Upper lobe of right lung (tissue), 1 donor: ENCODE measurements at regions not wholly inside any gene's neighbourhood (a gene's known extent, or its start where the extent isn't known, plus 50 kb on each side); places are given as distances from the start of the nearest gene placed in this dataset.
"Not testable (repeated sequence)": the region's sequence is repeated elsewhere in the genome, so short reads cannot be mapped to it uniquely, and the experiment has no call there.

Experiments
- ATAC-seq: fragments of 200-7000 bp; cut with Tn5 transposase; one replicate; pipeline ENCODE4 v1.9.1; 2020; ENCODE audit warnings: mild to moderate bottlenecking, moderate library complexity
- DNase-seq: peaks from one replicate; pipeline ENCODE4 v3.0.0-alpha.2; 2020
- H3K27ac ChIP-seq: fragments of 200-600 bp; one replicate; pipeline ENCODE4 v1.8.0; 2022
- H3K27me3 ChIP-seq: fragments of 200-600 bp; one replicate; pipeline ENCODE4 v1.8.0; 2022; ENCODE audit warnings: mild to moderate bottlenecking
- H3K36me3 ChIP-seq: fragments of 200-600 bp; one replicate; pipeline ENCODE4 v1.8.0; 2022
- H3K4me1 ChIP-seq: fragments of 200-600 bp; one replicate; pipeline ENCODE4 v1.8.0; 2022
- H3K4me3 ChIP-seq: fragments of 200-600 bp; one replicate; pipeline ENCODE4 v1.8.0; 2022; ENCODE audit warnings: mild to moderate bottlenecking
- H3K9me3 ChIP-seq: fragments of 200-600 bp; one replicate; pipeline ENCODE4 v1.8.0; 2022
- CTCF ChIP-seq: fragments of 200-600 bp; IDR thresholded peaks from one replicate; pipeline ENCODE4 v1.8.0; 2022; ENCODE audit warnings: antibody characterized with exemption
- intact Hi-C: fragments of 100-400 bp; cut with DNase I; formaldehyde crosslinking; loops from one replicate; pipeline ENCODE4 v1.11.0; 2022
- donor health status: DM: no; HTN: yes; CAD: no; lungs with severe emphysema.

DNA sequence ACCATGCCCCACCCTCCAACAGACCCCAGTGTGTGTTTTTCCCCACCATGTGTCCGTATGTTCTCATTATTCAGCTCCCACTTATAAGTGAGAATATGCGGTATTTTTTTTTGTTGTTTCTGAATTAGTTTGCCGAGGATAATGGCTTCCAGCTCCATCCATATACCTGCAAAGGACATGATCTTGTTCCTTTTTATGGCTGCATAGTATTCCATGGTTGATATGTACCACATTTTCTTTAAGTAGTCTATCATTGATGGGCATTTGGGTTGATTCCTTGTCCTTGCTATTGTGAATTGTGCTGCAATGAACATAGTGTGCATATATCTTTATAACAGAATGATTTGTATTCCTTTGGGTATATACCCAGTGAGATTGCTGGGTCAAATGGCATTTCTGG is 176.9 kb downstream of the UTRN start:
- ATAC-seq, result no peak
- Histone ChIP-seq H3K9me3 (no peaks in the 10 kb centered on the region), H3K4me1 (no peaks in the 10 kb centered on the region), H3K27me3 (no peaks in the 10 kb centered on the region), H3K27ac (no peak overlapping the region), H3K36me3 (peaks cover 88% of the 10 kb centered on the region), H3K4me3 (no peak overlapping the region)
- DNase-seq, result no peak
- TF ChIP-seq CTCF, result no peak
- intact Hi-C loops, result no loop called here

- Histone ChIP-seq H3K27me3 (no peaks in the 10 kb centered on the region), H3K4me1 (no peaks in the 10 kb centered on the region), H3K36me3 (peaks cover 68% of the 10 kb centered on the region), H3K4me3 (no peak overlapping the region), H3K9me3 (no peaks in the 10 kb centered on the region), H3K27ac (no peak overlapping the region)
- intact Hi-C loops, result no loop called here
- TF ChIP-seq CTCF, result no peak
- ATAC-seq (no peak), DNase-seq (no peak)
Observed at GRCh38 chr6:144466716-144467115, 181.6 kb downstream of the UTRN start.

DNA sequence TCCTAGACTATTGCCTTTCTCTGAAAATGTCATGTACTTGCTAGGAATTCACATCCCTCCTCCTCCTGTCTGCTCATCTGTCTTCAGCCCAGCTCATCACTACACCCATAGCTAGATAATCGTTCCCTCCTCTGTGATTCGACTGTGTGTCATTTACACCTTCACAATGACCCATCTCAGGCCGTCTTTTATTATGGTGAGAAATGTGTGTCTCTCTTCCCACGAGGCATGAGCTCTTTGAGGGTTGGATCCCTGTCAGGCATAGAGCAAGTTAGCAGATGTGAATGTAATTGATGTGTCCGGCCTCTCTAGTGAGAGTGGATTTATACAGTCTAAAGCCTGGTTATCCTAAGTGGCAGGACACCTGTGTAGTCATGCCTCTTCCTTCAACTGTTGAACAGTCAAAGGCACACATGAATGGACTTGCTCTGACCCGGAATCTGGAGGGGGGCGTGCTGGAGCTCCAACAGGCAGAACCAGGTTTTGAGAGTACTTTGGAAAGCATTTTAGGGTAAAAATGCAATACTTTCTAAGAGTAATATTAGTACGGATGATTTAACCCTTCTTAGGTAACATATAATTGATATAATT is 182.1 kb downstream of the UTRN start:
- DNase-seq (no peak), ATAC-seq (no peak)
- no peak overlapping the region for H3K4me3 ChIP-seq
- H3K36me3 ChIP-seq, result peaks cover 68% of the 10 kb centered on the region
- H3K27ac ChIP-seq, result no peak overlapping the region
- intact Hi-C loops, result no loop called here
- no peak for TF ChIP-seq CTCF
- H3K27me3 ChIP-seq, result no peaks in the 10 kb centered on the region
- no peaks in the 10 kb centered on the region for H3K9me3 ChIP-seq
- H3K4me1 ChIP-seq, result no peaks in the 10 kb centered on the region

- no peak for TF ChIP-seq CTCF
- Histone ChIP-seq H3K4me3 (no peak overlapping the region), H3K27me3 (no peaks in the 10 kb centered on the region), H3K9me3 (no peaks in the 10 kb centered on the region), H3K27ac (no peak overlapping the region), H3K4me1 (no peaks in the 10 kb centered on the region), H3K36me3 (peaks cover 68% of the 10 kb centered on the region)
- ATAC-seq (no peak), DNase-seq (no peak)
- intact Hi-C loops, result no loop called here
Observed at GRCh38 chr6:144467921-144468320, 182.8 kb downstream of the UTRN start.

DNA sequence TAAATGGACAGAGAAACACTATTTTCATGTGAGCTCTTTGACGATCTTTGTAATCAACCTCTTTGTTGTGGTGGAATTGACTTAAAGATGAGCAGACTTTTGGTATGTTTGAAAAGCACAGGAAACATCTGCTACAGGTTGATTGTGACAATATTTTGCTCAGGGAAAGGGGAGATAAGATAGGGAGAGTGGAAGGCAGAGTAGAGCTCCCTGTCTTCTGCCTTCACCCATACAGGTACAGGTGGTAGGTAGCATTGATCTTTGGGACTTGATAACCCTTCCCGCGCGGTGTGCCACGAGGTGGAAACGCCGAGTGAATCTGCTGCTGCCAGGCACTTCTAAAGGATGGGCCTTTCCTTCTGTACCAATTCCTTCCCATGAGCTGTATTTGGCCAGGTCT is 183.6 kb downstream of the UTRN start:
- Histone ChIP-seq H3K36me3 (peaks cover 65% of the 10 kb centered on the region), H3K27me3 (no peaks in the 10 kb centered on the region), H3K4me1 (no peaks in the 10 kb centered on the region), H3K4me3 (no peak overlapping the region), H3K9me3 (no peaks in the 10 kb centered on the region), H3K27ac (no peak overlapping the region)
- DNase-seq (no peak), ATAC-seq (no peak)
- TF ChIP-seq CTCF, result no peak
- intact Hi-C loops, result no loop called here

- no peak for DNase-seq
- intact Hi-C loops, result no loop called here
- Histone ChIP-seq H3K27ac (no peak overlapping the region), H3K4me3 (no peak overlapping the region), H3K27me3 (no peaks in the 10 kb centered on the region), H3K36me3 (peaks cover 65% of the 10 kb centered on the region), H3K4me1 (no peaks in the 10 kb centered on the region), H3K9me3 (no peaks in the 10 kb centered on the region)
- no peak for TF ChIP-seq CTCF
- ATAC-seq, result no peak
Observed at GRCh38 chr6:144469144-144469575, 184.0 kb downstream of the UTRN start.

GRCh38 chr6:144470201-144470600 is 185.1 kb downstream of the UTRN start:
- DNase-seq, intact Hi-C loops, H3K4me3 ChIP-seq, H3K4me1 ChIP-seq, H3K9me3 ChIP-seq, H3K27me3 ChIP-seq, H3K27ac ChIP-seq, ATAC-seq: not testable (repeated sequence)
- H3K36me3 ChIP-seq, result peaks cover 65% of the 10 kb centered on the region
